ENCODE measurements at regions not wholly inside any gene's neighbourhood (a gene's known extent, or its start where the extent isn't known, plus 50 kb on each side); places are given as distances from the start of the nearest gene placed in this dataset.

DNA sequence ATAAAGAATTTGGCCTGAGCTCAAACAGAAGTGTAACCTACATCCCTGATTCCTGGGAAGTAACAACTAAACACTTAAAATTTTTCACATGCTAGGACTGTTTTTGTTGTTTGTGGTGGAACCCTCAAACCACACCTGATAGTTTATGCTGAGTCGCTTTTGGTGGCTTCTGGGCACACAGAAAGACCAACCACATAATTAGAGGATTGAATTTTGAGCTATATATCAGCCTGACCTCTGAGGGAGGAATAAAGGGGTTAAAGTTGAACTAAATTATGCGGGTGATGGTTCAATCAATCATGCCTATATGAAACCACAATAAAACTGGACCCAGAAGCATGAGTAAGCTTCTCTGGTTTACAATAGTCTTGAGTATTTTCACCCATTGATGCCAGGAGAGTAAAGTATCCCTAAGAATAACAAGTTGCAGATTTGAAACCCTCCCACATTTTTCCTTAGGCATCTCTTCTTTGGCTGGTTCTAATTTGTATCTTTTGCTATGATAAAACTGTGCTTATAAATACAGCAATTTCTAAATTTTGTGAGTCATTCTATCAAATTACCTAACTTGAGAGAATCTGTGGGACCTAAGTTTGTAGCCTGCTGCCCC lies 1304.5 kb upstream of the GBE1 start:
- TF ChIP-seq, protein P1, sequence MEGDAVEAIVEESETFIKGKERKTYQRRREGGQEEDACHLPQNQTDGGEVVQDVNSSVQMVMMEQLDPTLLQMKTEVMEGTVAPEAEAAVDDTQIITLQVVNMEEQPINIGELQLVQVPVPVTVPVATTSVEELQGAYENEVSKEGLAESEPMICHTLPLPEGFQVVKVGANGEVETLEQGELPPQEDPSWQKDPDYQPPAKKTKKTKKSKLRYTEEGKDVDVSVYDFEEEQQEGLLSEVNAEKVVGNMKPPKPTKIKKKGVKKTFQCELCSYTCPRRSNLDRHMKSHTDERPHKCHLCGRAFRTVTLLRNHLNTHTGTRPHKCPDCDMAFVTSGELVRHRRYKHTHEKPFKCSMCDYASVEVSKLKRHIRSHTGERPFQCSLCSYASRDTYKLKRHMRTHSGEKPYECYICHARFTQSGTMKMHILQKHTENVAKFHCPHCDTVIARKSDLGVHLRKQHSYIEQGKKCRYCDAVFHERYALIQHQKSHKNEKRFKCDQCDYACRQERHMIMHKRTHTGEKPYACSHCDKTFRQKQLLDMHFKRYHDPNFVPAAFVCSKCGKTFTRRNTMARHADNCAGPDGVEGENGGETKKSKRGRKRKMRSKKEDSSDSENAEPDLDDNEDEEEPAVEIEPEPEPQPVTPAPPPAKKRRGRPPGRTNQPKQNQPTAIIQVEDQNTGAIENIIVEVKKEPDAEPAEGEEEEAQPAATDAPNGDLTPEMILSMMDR (IDR thresholded peaks at IDR 0.05; ENCODE audit: insufficient read depth, low read length, missing control alignments), result no peak
- H3K4me3 ChIP-seq (ENCODE audit: low read depth, low read length), result no peak overlapping the region
- CTCF ChIA-PET, result no interaction called here
- POLR2A ChIA-PET, result no interaction called here
- no peak for DNase-seq (ENCODE audit: low read depth, low spot score)

DNA sequence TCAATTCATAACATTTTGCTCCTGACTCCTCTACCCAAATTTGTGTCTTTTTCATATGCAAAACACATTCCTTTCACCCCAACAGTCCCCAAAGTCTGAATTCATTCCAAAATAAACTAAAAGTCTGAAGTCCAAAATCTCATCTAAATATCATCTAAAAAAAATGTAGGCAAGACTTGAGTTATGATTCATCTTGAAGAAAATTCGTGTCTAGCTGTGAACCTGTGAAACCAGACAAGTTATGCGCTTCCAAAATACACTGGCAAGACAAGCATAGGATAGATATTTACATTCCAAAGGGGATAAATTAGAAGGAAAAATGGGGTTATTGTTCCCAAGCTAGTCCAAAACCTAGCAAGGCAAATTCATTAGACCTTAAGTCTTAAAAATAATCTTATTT lies 1302.0 kb upstream of the GBE1 start:
- ChIA-PET CTCF (no interaction called here), POLR2A (no interaction called here)
- DNase-seq (ENCODE audit: low read depth, low spot score), result no peak
- H3K4me3 ChIP-seq (ENCODE audit: low read depth, low read length), result no peak overlapping the region
- TF ChIP-seq, protein P1 (IDR thresholded peaks at IDR 0.05; ENCODE audit: insufficient read depth, low read length, missing control alignments), result no peak

DNA sequence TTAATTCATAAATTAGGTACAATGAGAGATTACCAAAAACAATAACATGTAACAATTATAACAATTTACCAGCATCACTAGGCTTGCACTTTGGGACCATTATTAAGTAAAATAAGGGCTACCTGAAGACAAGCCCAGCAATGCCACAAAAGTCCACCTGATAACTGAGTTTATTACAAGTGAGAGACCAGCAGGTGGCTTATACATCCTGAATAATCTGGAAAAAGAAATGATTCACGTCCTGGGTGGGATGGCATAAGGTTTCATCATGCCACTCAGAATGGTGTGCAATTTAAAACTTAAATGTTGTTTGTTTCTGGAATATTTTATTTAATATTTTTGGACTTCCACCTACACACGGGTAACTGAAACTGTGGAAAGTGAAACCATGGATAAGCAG lies 1287.1 kb upstream of the GBE1 start:
- POLR2A ChIA-PET, result no interaction called here

DNA sequence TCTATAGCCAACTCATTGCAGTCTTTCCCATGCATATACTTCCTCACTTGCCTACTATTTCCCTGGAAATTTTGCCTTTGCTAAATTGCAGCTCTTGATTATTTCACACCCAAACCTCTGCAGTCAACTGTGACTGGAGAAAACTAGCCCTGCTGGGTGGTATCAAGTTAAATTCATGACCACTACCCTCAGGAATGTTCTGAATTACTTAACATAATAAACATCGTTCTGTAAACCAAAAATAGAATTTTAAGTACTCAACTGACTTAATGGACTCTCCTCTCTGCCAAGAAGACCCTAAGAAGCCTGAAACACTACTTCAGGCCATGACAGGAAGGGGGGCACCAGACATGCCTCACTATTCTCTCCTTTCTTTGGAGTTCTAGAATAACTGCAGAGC lies 1278.0 kb upstream of the GBE1 start:
- POLR2A ChIA-PET, result no interaction called here
- H3K4me3 ChIP-seq (ENCODE audit: low read depth, low read length), result no peak overlapping the region
- CTCF ChIA-PET, result no interaction called here
- no peak for DNase-seq (ENCODE audit: low read depth, low spot score)
- TF ChIP-seq, protein P1 (IDR thresholded peaks at IDR 0.05; ENCODE audit: insufficient read depth, low read length, missing control alignments), result no peak

More for the DNA sequence above, 1287.1 kb upstream of the GBE1 start:
- H3K4me3 ChIP-seq (ENCODE audit: low read depth, low read length), result no peak overlapping the region
- CTCF ChIA-PET, result no interaction called here
- TF ChIP-seq, protein P1 (IDR thresholded peaks at IDR 0.05; ENCODE audit: insufficient read depth, low read length, missing control alignments), result no peak
- no peak for DNase-seq (ENCODE audit: low read depth, low spot score)

DNA sequence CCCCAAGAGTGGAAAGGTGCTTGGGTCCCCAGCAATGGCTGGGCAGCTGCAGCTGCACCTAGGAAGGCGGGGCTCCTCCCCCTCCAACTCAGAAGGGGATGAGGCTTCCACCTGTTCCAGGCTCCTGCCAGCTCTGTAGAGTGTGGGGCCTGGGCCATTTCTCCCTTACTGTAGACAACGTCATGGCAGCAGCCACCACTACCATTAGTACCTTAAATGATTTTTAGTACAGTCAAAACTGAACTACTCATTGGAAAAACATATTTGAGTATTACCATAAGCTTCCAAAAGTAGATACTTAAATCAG lies 1274.2 kb upstream of the GBE1 start:
- no peak for DNase-seq (ENCODE audit: low read depth, low spot score)
- CTCF ChIA-PET, result no interaction called here
- TF ChIP-seq, protein P1 (IDR thresholded peaks at IDR 0.05; ENCODE audit: insufficient read depth, low read length, missing control alignments), result no peak
- POLR2A ChIA-PET, result no interaction called here
- no peak overlapping the region for H3K4me3 ChIP-seq (ENCODE audit: low read depth, low read length)

DNA sequence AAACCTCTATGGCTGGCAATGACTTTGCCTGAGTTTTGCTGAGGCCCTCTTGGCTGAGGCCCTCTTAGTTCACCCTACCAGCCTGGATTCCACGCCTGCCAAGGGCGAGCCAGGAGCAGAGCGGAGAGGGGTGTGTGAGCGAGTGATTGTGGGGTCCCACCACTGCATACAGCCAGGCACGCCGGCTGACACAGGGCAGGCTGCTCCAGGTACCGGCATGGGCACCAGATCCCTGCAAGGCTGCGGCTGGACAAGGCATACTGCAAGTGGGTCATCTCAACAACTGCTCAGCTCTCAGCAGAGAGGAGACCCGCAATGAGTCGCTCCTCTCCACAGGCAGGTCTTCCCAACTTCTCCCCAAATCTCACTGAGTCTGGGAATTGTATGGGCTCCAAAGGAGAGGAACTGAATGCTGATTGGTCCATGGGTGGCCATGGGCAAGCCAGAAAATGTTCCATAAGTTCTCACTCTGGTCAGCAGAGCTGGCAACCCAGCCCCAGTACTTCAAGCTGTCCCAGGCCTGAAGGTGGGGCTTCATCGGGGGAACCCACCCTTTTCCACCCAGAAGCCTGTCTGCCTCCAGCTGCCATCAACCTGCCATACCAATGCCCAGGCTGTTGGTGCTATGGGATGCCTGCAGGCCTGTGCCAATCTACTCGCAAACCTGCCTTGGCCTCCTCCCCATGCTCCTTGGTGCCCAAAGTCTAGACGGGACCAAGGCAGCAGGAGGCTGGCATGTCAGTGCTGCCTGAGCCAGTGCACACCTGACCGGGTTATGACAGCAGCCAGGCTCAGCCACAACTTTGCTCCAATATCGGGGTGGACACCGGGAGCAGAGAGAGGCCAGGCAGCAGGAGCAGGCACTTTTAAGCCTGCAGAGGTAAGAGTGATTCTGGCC lies 1273.6 kb upstream of the GBE1 start:
- TF ChIP-seq, protein P1 (IDR thresholded peaks at IDR 0.05; ENCODE audit: insufficient read depth, low read length, missing control alignments), result no peak
- ChIA-PET CTCF (no interaction called here), POLR2A (no interaction called here)
- no peak overlapping the region for H3K4me3 ChIP-seq (ENCODE audit: low read depth, low read length)
- DNase-seq (ENCODE audit: low read depth, low spot score), result no peak
